ENCODE measurements at regions not wholly inside any gene's neighbourhood (a gene's known extent, or its start where the extent isn't known, plus 50 kb on each side); places are given as distances from the start of the nearest gene placed in this dataset.

GRCh38 chr11:70580036-70580805 is 181.9 kb downstream of the CTTN start:
- intact Hi-C loops (cut with micrococcal nuclease; ENCODE audit: unreplicated experiment): no loop called here
- Histone ChIP-seq H3K4me3 (ENCODE audit: low read depth, low read length, poor library complexity, severe bottlenecking) (no peak overlapping the region), H3K27ac (ENCODE audit: low read depth, low read length, poor library complexity, severe bottlenecking) (no peak overlapping the region), H3K27me3 (replicated peaks; ENCODE audit: insufficient read depth, low read depth, low read length, poor library complexity) (no peaks in the 10 kb centered on the region), H3K36me3 (ENCODE audit: insufficient read depth, low read length, poor library complexity, severe bottlenecking) (no peaks in the 10 kb centered on the region), H3K9me3 (ENCODE audit: low read depth, low read length, poor library complexity, severe bottlenecking) (no peaks in the 10 kb centered on the region), H3K4me1 (ENCODE audit: insufficient read depth, low read length, poor library complexity, severe bottlenecking) (no peaks in the 10 kb centered on the region)
- no peak for DNase-seq (ENCODE audit: low spot score)
- ChIA-PET CTCF (no interaction called here), POLR2A (ENCODE audit: low non-redundant PET) (no interaction called here)
- no peak for TF ChIP-seq CTCF (conservative IDR thresholded peaks at IDR 0.05; ENCODE audit: low read depth, low read length)
- TF ChIP-seq EZH2 (IDR thresholded peaks at IDR 0.05; ENCODE audit: borderline replicate concordance, low read depth, low read length, poor library complexity, severe bottlenecking): no peak
- BruUV-seq (replicated peaks): no TSS peak

GRCh38 chr11:70581991-70582885 is 183.9 kb downstream of the CTTN start:
- Histone ChIP-seq H3K36me3 (ENCODE audit: insufficient read depth, low read length, poor library complexity, severe bottlenecking) (no peaks in the 10 kb centered on the region), H3K9me3 (ENCODE audit: low read depth, low read length, poor library complexity, severe bottlenecking) (no peaks in the 10 kb centered on the region), H3K4me1 (ENCODE audit: insufficient read depth, low read length, poor library complexity, severe bottlenecking) (no peaks in the 10 kb centered on the region), H3K27me3 (replicated peaks; ENCODE audit: insufficient read depth, low read depth, low read length, poor library complexity) (no peaks in the 10 kb centered on the region), H3K27ac (ENCODE audit: low read depth, low read length, poor library complexity, severe bottlenecking) (no peak overlapping the region), H3K4me3 (ENCODE audit: low read depth, low read length, poor library complexity, severe bottlenecking) (no peak overlapping the region)
- ChIA-PET POLR2A (ENCODE audit: low non-redundant PET) (no interaction called here), CTCF (no interaction called here)
- TF ChIP-seq CTCF (conservative IDR thresholded peaks at IDR 0.05; ENCODE audit: low read depth, low read length) (no peak), EZH2 (IDR thresholded peaks at IDR 0.05; ENCODE audit: borderline replicate concordance, low read depth, low read length, poor library complexity, severe bottlenecking) (no peak)
- no peak for DNase-seq (ENCODE audit: low spot score)
- BruUV-seq (replicated peaks): no TSS peak
- intact Hi-C loops (cut with micrococcal nuclease; ENCODE audit: unreplicated experiment): no loop called here

- intact Hi-C loops (cut with micrococcal nuclease; ENCODE audit: unreplicated experiment): no loop called here
- no TSS peak for BruUV-seq (replicated peaks)
- Histone ChIP-seq H3K4me3 (ENCODE audit: low read depth, low read length, poor library complexity, severe bottlenecking) (no peak overlapping the region), H3K4me1 (ENCODE audit: insufficient read depth, low read length, poor library complexity, severe bottlenecking) (no peaks in the 10 kb centered on the region), H3K27me3 (replicated peaks; ENCODE audit: insufficient read depth, low read depth, low read length, poor library complexity) (no peaks in the 10 kb centered on the region), H3K27ac (ENCODE audit: low read depth, low read length, poor library complexity, severe bottlenecking) (no peak overlapping the region), H3K9me3 (ENCODE audit: low read depth, low read length, poor library complexity, severe bottlenecking) (no peaks in the 10 kb centered on the region), H3K36me3 (ENCODE audit: insufficient read depth, low read length, poor library complexity, severe bottlenecking) (no peaks in the 10 kb centered on the region)
- TF ChIP-seq EZH2 (IDR thresholded peaks at IDR 0.05; ENCODE audit: borderline replicate concordance, low read depth, low read length, poor library complexity, severe bottlenecking) (no peak), CTCF (conservative IDR thresholded peaks at IDR 0.05; ENCODE audit: low read depth, low read length) (no peak)
- no peak for DNase-seq (ENCODE audit: low spot score)
- ChIA-PET CTCF (no interaction called here), POLR2A (ENCODE audit: low non-redundant PET) (no interaction called here)
Measured at GRCh38 chr11:70582886-70583641, 184.7 kb downstream of the CTTN start.

Measured in A673 (cell line).